HEK293T (cell line): ENCODE measurements at regions not wholly inside any gene's neighbourhood (a gene's known extent, or its start where the extent isn't known, plus 50 kb on each side); places are given as distances from the start of the nearest gene placed in this dataset.

Experiments used
- ARNT ChIP-seq: fragments of 450-650 bp; IDR thresholded peaks from 2 replicates; pipeline ENCODE4 v1.6.1; 2017; ENCODE audit warnings: mild to moderate bottlenecking
- BHLHE40 ChIP-seq: fragments of 450-650 bp; IDR thresholded peaks from 2 replicates; pipeline ENCODE4 v1.6.1; 2016; ENCODE audit warnings: mild to moderate bottlenecking, moderate library complexity, borderline replicate concordance
- ELF4 ChIP-seq: fragments of 450-650 bp; IDR thresholded peaks from 2 replicates; pipeline ENCODE4 v1.6.1; 2017; ENCODE audit warnings: antibody characterized with exemption
- FOXA1 ChIP-seq: fragments of 450-650 bp; IDR thresholded peaks from 2 replicates; pipeline ENCODE4 v1.6.1; 2016; ENCODE audit warnings: mild to moderate bottlenecking
- L3MBTL2 ChIP-seq: fragments of 450-650 bp; conservative IDR thresholded peaks from 2 replicates; pipeline ENCODE4 v1.6.1; 2016; ENCODE audit warnings: mild to moderate bottlenecking
- PKNOX1 ChIP-seq: fragments of 450-650 bp; IDR thresholded peaks from 2 replicates; pipeline ENCODE4 v1.6.1; 2016

DNA sequence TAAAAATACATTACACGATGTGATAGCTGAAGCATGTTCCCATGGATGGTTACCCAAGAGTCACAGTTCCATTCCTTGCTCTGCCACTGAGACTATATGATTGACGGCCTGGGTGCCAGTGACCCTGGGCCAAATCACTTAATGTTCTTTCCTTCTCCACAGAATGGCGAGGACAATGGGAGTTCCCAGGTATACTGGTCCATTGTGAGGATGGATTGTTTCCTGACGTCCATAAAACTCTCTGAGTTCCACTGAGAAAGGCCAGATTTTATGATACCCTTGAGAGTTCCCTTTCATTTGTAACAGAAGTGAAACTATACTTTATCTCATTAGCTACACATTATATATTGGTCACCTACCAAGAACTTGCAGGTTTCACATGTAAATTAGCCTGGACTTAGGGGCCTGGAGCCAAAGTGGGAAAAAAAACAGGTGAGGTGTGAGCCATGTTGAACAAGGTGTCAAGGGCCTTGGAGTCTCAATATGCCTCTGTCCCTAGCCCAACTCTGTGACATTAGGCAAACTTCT is 502.2 kb upstream of the DAB1 start:
- TF ChIP-seq FOXA1 (no peak), PKNOX1 (no peak), ARNT (no peak), BHLHE40 (no peak), L3MBTL2 (no peak), ELF4 (no peak)
